CD4-positive, alpha-beta T cell (primary cell): ENCODE measurements at regions not wholly inside any gene's neighbourhood (a gene's known extent, or its start where the extent isn't known, plus 50 kb on each side); places are given as distances from the start of the nearest gene placed in this dataset.

Source experiments
- ATAC-seq: fragments of 200-7000 bp; cut with Tn5 transposase; one replicate; pipeline ENCODE4 v1.10.0; 2022; ENCODE audit warnings: mild to moderate bottlenecking; ENCODE audit not compliant: poor library complexity
- CTCF ChIA-PET: fragments of 350-600 bp; sonication (Branson Sonifier 250); formaldehyde crosslinking; loops from one replicate; lab custom pipeline; 2021; ENCODE audit warnings: antibody characterized with exemption, inconsistent platforms; lab: Charles Lee
- POLR2A ChIA-PET: fragments of 350-600 bp; sonication (Branson Sonifier 250); formaldehyde crosslinking; loops from one replicate; lab custom pipeline; 2021; ENCODE audit warnings: antibody characterized with exemption, inconsistent platforms; lab: Charles Lee
- DNase-seq, 14 experiments: peaks; one replicate each; pipeline ENCODE4 v3.0.0-alpha.2; 2013 to 2020; ENCODE audit warnings: mixed read lengths in 2 of 14
- H3K27ac ChIP-seq, 2 donors: one replicate each; pipeline versions ENCODE4 v1.5.1 to v1.7.0; 2013; ENCODE audit warnings: low read length in 2 of 2, low read depth in 1 of 2, mild to moderate bottlenecking in 1 of 2
- H3K27me3 ChIP-seq, 2 experiments: 1 replicate in 1 of 2; 2 replicates in 1 of 2; pipeline versions ENCODE4 v1.6.1 to v1.7.0; 2013; ENCODE audit warnings: low read length in 2 of 2, control low read depth in 1 of 2, mild to moderate bottlenecking in 1 of 2, moderate library complexity in 1 of 2; ENCODE audit not compliant: insufficient read depth in 2 of 2, control insufficient read depth in 1 of 2
- H3K36me3 ChIP-seq: one replicate; pipeline ENCODE4 v1.6.1; 2013; ENCODE audit warnings: low read length, control low read depth; ENCODE audit not compliant: insufficient read depth
- H3K4me1 ChIP-seq: one replicate; pipeline ENCODE4 v1.6.1; 2013; ENCODE audit warnings: low read length, control low read depth; ENCODE audit not compliant: insufficient read depth
- H3K4me3 ChIP-seq: one replicate; pipeline ENCODE4 v1.5.1; 2013; ENCODE audit warnings: mild to moderate bottlenecking, low read length, moderate library complexity
- H3K9me3 ChIP-seq, 2 experiments: 1 replicate in 1 of 2; 2 replicates in 1 of 2; pipeline versions ENCODE4 v1.6.1 to v1.7.0; 2013; ENCODE audit warnings: low read length in 2 of 2, mild to moderate bottlenecking in 2 of 2, control low read depth in 1 of 2, moderate library complexity in 1 of 2; ENCODE audit not compliant: control insufficient read depth in 1 of 2, insufficient read depth in 1 of 2
- H3K27ac Mint-ChIP-seq: one replicate; pipeline ENCODE4 v1.8.0; 2020; ENCODE audit warnings: mixed read lengths
- H3K27me3 Mint-ChIP-seq: one replicate; pipeline ENCODE4 v1.8.0; 2021; ENCODE audit warnings: mixed read lengths
- H3K36me3 Mint-ChIP-seq: one replicate; pipeline ENCODE4 v1.8.0; 2021; ENCODE audit warnings: low read depth, mixed read lengths
- H3K4me1 Mint-ChIP-seq: one replicate; pipeline ENCODE4 v1.8.0; 2021; ENCODE audit warnings: low read depth, mixed read lengths
- H3K4me3 Mint-ChIP-seq: one replicate; pipeline ENCODE4 v1.8.0; 2020; ENCODE audit warnings: mild to moderate bottlenecking, mixed read lengths
- H3K9me3 Mint-ChIP-seq: one replicate; pipeline ENCODE4 v1.8.0; 2020; ENCODE audit warnings: mixed read lengths
- intact Hi-C, 2 experiments: fragments of 100-400 bp; cut with DNase I in 1 of 2; cut with micrococcal nuclease in 1 of 2; formaldehyde crosslinking; loops; one replicate each; pipeline versions ENCODE4 v1.15.1 to v1.9.0; 2023 to 2025; cut with DNase I, micrococcal nuclease
- TF ChIP-seq, protein P1 (sequence below): fragments of 200-600 bp; IDR thresholded peaks from one replicate; pipeline ENCODE4 v1.8.0; 2022; ENCODE audit warnings: antibody characterized with exemption, mild to moderate bottlenecking

DNA sequence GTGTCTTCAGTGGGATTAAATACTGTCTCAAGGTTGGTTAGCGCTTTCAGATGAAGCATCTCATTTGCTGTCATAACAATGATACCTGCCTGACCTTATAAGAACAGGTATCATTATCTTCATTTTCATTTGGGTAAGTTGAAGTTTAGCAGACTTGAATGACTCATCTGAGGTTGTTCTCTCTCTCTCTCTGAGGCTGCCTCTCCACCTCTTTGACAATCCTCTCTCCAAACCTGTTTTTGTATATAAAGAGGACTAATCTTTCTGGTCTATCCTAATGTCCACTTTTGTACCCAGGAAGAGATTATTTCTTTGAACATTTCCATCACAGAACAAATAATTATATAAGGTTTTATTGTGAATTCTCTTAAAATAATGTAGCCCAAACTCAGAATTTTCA, 291.4 kb downstream of the KLF6 start:
- Histone ChIP-seq H3K36me3 (no peaks in the 10 kb centered on the region), H3K27ac (no peak overlapping the region), H3K9me3 (no peaks in the 10 kb centered on the region), H3K4me3 (no peak overlapping the region), H3K4me1 (no peaks in the 10 kb centered on the region), H3K27me3 (peaks cover 0 to 4% of the 10 kb centered on the region in 2 experiments)
- peaks cover 6% of the 10 kb centered on the region for H3K9me3 Mint-ChIP-seq
- no peak overlapping the region for H3K4me3 Mint-ChIP-seq
- intact Hi-C loops: no loop called here
- H3K27me3 Mint-ChIP-seq: peaks cover 30% of the 10 kb centered on the region
- ChIA-PET CTCF (no interaction called here), POLR2A (no interaction called here)
- no peaks in the 10 kb centered on the region for H3K4me1 Mint-ChIP-seq
- no peaks in the 10 kb centered on the region for H3K36me3 Mint-ChIP-seq
- no peak for DNase-seq
- H3K27ac Mint-ChIP-seq: no peak overlapping the region
- TF ChIP-seq, protein P1, sequence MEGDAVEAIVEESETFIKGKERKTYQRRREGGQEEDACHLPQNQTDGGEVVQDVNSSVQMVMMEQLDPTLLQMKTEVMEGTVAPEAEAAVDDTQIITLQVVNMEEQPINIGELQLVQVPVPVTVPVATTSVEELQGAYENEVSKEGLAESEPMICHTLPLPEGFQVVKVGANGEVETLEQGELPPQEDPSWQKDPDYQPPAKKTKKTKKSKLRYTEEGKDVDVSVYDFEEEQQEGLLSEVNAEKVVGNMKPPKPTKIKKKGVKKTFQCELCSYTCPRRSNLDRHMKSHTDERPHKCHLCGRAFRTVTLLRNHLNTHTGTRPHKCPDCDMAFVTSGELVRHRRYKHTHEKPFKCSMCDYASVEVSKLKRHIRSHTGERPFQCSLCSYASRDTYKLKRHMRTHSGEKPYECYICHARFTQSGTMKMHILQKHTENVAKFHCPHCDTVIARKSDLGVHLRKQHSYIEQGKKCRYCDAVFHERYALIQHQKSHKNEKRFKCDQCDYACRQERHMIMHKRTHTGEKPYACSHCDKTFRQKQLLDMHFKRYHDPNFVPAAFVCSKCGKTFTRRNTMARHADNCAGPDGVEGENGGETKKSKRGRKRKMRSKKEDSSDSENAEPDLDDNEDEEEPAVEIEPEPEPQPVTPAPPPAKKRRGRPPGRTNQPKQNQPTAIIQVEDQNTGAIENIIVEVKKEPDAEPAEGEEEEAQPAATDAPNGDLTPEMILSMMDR: no peak
- ATAC-seq: no peak

DNA sequence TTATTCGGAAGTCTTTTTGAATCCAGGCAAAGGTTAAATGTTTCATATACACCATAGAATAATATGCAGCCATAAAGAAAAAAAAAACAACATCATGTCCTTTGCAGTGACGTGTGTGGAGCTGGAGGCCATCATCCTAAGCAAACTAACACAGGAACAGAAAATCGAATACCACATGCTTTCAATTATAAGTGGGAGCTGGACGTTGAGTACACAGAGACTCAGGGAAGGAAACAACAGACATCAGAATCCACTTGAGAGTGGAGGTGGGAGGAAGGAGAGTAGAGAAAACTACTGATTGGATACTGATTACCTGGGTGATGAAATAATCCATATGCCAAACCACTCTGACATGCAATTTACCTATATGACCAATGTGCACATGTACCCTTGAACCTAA, 293.4 kb downstream of the KLF6 start:
- Mint-ChIP-seq H3K27ac (no peak overlapping the region), H3K9me3 (peaks cover 6% of the 10 kb centered on the region), H3K36me3 (no peaks in the 10 kb centered on the region), H3K4me1 (no peaks in the 10 kb centered on the region), H3K4me3 (no peak overlapping the region), H3K27me3 (peaks cover 20% of the 10 kb centered on the region)
- intact Hi-C loops: no loop called here
- peaks cover 0 to 4% of the 10 kb centered on the region in 2 experiments for H3K27me3 ChIP-seq
- H3K4me3 ChIP-seq: no peak overlapping the region
- POLR2A ChIA-PET: no interaction called here
- ATAC-seq (no peak), DNase-seq (no peak)
- TF ChIP-seq, protein P1: no peak
- no peaks in the 10 kb centered on the region for H3K36me3 ChIP-seq
- no peaks in the 10 kb centered on the region for H3K4me1 ChIP-seq
- CTCF ChIA-PET: no interaction called here
- H3K9me3 ChIP-seq: no peaks in the 10 kb centered on the region
- H3K27ac ChIP-seq: no peak overlapping the region

DNA sequence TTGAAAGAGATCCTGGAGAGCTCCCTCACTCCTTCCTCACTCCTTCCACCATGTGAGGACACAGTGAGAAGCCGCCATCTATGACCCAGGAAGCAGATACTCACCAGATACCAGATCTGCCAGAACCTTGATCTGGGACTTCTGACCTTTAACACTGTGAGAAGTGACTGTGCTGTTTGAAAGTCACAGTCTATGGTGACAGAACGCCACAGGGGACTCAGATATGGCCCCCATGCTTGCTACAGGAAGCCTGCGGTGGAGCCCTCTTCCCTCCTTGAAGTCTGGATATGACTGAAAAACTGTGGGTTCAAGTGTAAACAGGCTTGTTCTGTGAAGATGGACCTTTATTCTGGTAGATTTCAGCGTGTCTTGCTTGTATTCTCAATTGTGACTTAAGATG, 297.8 kb downstream of the KLF6 start:
- H3K27me3 Mint-ChIP-seq: no peaks in the 10 kb centered on the region
- H3K9me3 Mint-ChIP-seq: peaks cover 6% of the 10 kb centered on the region
- Histone ChIP-seq H3K9me3 (no peaks in the 10 kb centered on the region), H3K36me3 (no peaks in the 10 kb centered on the region), H3K4me1 (peaks cover 22% of the 10 kb centered on the region), H3K27me3 (no peaks in the 10 kb centered on the region), H3K27ac (no peak overlapping the region), H3K4me3 (no peak overlapping the region)
- TF ChIP-seq, protein P1: no peak
- no peak for DNase-seq
- H3K27ac Mint-ChIP-seq: no peak overlapping the region
- intact Hi-C loops: no loop called here
- ATAC-seq: no peak
- H3K4me1 Mint-ChIP-seq: peaks cover 16% of the 10 kb centered on the region
- no peaks in the 10 kb centered on the region for H3K36me3 Mint-ChIP-seq
- no peak overlapping the region for H3K4me3 Mint-ChIP-seq
- CTCF ChIA-PET: no interaction called here
- POLR2A ChIA-PET: no interaction called here
